ENCODE measurements at regions not wholly inside any gene's neighbourhood (a gene's known extent, or its start where the extent isn't known, plus 50 kb on each side); places are given as distances from the start of the nearest gene placed in this dataset.
A peak's percentile ranks its signal among the peaks of the same experiment; 100 is the strongest.
"Not testable (repeated sequence)": the region's sequence is repeated elsewhere in the genome, so short reads cannot be mapped to it uniquely, and the experiment has no call there.

DNA sequence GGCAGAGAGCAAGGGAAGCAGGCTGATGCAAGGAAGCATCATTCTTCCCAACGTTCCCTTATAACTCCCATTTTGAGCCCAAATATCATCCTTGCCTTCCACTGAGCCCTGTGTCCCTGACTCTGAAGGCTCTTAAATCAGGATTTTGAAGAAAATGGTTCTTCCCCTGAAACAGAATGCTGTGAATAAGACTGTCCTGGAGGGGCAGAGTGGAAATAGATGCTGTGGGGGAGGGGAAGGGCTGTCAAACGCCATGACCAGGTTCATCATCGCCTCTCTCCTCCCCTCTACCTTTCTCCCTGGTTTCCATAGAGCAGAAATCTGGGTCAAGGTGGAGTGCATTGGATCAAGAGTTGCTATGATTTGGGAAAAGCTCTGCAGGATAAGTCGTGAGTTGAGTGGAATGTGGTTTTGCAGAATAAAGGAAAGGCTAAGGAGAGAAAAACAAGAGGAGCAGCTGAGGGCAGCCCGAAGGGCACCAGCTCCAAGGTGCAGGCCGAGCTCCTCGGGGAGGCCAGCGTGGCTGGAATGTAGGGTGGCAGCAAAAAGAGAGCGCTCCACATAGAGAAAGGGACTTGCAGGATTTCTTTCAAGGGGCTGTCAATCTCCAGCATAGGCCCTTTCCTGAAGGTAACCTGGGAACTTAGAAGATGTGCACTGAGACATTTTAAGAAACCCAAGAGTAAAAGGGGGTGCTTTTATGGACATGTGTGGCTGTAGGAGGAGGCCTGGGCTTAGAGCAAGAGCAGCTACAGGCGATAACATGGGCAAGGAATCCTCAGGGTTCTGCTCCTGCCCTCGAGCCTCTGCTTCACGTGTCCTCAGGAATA is 120.8 kb upstream of the CDYL start:
- DNase-seq: no peak

GRCh38 chr6:4653141-4653540 is 123.1 kb upstream of the CDYL start:
- DNase-seq: no peak

DNA sequence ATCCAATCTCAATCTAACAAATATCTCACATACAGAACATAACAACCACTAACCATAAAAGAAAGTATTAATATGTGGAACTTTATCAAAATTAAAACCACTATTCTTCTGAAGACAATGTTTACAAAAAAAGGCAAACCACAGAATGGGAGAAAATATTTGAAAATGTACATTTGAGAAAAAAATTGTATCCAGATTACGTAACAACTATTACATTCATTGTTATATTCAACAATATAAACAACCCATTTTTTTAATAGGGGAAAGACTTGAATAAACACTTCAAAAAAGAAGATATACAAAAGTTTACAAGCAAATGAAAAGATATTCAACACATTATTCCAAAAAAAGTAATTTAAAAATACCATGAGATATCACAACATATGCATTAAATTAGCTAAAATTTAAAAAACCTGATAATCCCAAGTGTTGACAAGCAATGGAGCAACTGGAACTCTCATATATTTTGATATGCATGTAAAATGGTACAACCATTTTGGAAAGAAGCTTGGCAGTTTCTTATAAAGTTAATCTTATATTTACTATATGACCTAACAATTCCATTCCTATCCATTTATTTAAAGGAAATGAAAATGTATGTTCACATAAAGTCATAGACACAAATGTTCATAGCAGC is 124.3 kb upstream of the CDYL start:
- no peak for DNase-seq

DNA sequence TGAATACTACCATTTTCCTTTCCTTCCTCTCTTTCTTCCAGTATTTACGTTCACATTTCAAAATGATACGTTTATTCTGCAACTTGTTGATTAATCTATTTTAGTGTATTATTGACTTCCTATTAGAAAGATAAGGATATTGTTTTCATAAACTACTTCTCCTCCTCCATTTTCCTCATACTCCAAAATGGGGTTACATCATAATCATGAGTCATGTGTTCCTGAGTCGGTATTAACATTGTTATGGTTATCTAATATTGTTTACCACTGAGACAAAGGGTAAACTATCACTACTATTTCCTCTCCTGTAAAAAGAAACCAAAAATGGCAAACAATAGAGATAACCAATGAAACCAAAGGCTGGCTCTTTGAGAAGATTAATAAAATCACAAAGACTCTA is 126.5 kb upstream of the CDYL start:
- DNase-seq: no peak

DNA sequence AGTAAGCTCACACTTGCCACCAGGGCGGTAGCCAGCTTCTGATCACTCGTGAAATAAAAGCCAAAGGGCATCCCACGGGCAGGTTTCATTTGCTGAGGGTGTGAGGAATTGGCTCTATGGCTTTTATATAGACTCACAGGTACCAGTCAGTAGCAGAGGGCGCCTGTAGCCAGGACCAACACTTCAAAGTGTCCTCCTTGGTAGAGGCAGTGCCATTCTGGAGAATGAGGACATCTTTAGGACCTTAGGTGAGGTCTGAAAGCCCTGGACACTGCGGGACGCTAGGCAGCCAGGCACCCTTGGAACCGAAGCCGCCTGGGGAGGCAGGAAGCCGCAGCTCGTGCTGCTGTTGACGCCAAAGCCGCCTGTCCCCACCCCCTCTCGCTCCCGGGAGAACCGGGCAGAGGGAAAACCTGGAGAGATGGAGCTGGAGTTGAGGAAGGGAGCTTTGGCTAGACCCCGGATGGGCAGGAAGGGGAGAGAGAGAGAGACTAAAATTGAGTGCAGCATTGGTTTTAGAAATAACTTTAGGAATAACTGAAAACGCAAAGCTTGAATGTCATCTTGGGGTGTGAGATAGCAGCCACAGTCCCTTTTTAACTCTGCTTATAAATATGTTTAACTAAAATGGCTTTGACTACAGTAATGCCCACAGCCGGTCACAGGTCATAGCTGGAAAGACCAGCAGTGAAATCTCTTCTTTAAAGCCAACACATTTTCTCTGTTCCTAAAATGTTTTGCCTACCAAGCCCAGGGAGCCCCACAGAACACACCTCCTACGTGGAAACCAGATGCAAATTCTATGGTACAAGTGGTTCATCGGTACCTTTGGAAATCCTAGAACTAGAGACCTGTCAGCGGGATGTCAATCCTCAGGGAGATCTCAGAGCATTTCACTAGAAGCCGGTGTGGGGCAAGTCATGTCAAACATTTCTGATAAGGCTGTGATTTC is 128.5 kb upstream of the CDYL start:
- peak; percentile 16 for DNase-seq

- DNase-seq: no peak
Observed at GRCh38 chr6:4645713-4646360, 130.4 kb upstream of the CDYL start.

DNA sequence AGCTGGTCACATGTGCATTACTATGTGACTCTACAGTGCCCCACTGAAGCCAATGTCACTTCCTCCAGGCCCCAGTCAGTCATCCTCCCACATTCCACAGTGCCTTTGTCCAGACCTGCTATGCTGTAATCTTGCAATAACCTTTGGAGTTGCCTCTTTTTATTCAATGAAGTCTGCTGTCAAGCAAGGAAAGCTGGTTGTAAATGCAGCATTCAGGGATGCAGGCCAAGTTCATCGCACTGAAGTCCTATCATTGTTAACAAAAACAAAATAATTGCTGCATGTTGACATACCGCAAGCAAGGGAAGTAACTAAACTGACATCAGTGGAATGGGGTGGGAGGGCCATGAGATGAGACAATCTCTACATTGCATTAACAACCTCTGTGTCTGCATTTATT is 131.2 kb upstream of the CDYL start:
- no peak for DNase-seq

DNA sequence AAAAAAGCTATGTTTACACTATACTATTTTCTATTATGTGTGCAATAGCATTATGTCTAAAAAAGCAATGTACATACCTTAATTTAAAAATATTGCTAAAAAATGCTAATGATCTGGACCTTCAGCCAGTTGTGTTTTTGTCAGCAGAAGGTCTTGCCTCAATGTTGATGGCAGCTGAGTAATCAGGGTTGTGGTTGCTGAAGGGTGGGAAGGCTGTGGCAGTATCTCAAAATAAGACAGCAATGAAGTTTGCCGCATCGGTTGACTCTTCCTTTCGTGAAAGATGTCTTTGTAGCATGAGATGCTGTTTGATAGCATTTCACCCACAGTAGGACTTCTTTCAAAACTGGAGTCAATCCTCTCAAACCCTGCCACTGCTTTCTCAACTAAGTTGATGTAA is 134.7 kb upstream of the CDYL start:
- DNase-seq: no peak

DNA sequence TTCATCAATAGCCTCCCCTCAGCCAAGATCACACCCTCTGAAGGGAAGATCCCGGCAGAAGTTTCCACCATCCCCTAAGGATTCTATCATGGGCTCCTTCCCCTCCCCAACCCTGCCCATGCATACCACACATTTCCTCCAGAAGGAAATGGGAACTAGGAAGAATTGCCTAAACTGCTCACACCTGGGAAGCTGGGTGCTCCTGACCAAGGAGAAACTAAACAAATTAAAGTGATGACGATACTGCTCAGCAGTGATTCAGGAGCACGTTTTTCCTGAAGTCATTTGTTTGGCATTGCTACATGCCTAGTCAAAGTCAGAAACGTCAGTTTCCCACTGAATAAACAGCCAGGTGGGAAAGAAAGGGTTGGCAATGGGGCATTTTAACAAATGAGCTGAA is 136.1 kb upstream of the CDYL start:
- DNase-seq: no peak

DNA sequence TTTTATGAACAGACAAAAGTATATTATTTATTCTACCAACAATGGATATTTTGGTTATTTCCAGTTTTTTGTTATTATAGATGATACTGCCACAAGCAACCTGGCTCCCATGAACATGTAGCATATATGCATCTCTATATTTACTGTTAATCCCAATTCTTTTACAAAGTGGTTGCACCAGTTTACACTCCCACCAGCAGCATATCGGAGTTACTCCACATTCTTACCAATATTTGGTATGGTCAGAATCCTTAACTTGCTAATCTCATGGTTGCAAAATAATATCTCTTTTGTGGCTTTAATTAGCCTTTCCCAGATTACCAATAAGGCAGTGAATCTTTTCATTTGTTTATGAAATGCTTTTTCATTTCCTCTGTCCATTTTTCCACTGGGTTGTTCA is 137.6 kb upstream of the CDYL start:
- DNase-seq: no peak

DNA sequence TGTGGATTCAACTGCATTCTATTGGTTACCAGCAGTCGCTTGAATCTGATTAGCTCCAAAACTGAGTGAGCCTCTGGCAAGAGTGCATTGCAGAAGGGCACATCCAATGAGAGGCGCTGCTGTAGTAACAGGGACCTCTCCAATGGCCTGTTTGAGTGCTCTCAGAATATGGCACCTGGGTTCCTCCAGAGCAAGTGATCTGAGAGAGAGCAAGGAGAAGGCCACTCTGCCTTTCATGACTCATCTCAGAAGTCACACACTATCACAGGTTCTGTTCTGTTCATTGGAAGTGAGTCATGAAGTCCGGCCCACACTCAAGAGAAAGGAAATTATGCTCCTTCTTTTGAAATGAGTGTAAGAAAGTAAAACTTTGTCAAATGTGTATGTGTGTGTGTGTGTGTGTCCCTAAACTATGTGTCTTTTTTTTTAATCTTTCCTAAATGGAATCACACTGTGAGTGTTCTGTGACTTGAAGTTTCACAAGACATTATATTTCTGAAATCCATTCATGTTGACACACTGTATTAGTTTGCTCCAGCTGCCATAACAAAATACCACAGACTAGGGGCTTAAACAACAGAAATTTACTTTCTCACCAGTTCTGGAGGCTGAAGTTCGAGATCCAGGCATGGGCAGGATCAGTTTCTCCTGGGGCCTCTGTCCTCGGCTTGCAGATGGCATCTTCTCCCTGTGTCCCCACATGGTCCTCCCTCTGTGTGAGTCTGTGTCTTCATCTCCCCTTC is 138.3 kb upstream of the CDYL start:
- DNase-seq: no peak

GRCh38 chr6:4636881-4637224 is 139.4 kb upstream of the CDYL start:
- no peak for DNase-seq

- DNase-seq: no peak
Observed at GRCh38 chr6:4636191-4636880, 139.9 kb upstream of the CDYL start.

DNA sequence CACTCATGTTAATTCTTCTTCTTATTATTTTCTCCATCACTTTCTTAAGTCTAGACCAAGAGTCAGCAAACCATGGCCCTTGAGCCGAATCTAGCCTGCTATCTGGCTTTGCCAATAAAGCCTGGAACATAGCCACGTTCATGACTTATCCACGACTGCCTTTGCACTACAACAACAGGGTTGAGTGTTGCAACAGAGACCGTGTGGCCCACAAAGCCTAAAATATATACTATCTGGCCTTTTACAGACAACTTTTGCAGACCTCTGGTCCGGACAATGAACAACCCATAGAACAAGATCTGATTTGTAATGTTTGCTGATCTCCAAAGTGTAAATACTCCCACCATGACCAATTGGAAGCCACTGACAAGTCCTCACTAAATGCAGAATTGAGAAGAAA is 140.5 kb upstream of the CDYL start:
- no peak for DNase-seq

- DNase-seq: no peak
Observed at GRCh38 chr6:4632421-4632820, 143.8 kb upstream of the CDYL start.

DNA sequence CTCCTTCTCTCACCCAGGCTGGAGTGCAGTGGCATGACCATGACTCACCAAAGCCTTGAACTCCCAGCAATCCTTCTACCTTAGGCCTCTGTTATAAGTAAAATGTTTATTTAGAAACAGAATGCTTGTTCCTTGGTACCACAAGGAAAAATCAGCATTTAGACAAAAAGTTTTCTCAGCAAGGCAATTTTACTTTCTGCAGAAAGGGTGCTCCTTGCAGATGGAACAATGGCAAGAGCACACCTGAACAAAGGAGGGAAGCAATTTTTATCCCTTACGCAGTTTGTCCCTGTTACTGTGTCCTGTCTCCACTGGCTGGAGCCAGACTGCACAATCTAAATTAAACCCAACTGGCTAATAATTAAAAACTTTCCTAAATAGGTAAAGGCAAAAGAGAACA is 146.4 kb upstream of the CDYL start:
- DNase-seq: not testable (repeated sequence)

DNA sequence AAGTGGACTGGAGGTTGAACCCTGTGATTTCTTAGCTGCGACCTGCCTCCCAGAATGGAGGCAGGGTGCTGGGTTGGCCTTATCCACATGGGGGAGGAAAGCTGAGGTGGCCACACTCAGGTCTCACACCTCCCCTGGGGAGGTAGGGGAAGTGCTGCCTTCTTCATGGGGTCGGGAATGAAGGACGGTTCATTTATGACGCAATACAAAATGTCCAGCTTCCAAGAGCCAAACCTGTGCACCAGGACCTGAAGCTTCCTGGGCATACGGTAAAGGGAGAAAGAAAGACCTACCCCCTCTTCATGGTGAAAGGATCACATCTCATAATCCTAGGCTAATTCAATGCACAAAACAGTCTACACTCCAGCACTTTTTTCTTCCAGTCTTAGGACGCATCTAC is 150.6 kb upstream of the CDYL start:
- DNase-seq: no peak

DNA sequence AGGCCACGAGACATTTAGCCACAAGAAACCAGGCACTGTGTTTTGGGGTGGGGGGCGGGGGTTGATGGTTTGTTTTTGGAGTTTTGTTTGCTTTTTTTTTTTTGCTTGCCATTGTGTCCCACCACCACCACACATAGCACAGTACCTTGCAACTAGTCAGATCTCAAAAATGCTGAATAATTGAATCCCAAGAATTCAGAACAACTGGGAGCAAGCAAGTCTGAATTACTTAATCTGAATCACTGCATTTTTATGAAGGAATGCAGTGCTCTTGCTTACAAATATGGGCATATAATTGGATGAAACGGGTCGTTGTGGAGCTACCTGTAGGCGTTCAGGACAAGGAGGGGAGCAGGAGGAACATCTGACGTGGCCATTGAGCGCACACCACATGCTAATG is 151.5 kb upstream of the CDYL start:
- DNase-seq: no peak

DNA sequence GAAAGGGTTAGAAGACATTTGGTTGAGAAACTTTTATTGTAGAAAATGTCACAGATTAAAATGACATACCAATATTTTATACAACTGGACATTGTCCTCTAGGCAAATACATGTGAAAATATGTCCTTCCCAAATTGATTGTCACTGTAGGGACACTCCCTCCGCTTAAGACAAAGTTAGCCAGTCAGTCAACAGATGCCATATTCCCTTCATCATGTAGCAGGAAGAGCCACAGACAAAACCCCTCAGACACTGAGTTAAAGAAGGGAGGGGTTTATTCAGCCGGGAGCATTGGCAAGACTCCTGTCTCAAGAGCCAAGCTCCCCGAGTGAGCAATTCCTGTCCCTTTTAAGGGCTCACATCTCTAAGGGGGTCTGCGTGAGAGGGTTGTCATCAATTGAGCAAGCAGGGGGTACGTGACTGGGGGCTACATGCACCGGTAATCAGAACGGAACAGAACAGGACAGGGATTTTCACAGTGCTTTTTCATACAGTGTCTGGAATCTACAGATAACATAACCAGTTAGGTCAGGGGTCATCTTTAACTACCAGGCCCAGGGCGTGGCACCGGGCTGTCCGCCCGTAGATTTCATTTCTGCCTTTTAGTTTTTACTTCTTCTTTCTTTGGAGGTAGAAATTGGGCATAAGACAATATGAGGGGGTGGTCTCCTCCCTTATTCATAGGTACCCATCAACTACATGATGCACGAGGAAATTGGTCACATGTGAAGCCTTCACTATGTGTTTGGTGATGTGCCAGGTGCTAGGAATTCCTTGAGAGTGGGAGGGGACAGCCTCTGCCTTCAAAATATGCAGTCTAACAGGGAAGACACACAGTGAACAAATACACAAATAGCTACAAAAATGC is 155.7 kb upstream of the CDYL start:
- DNase-seq: no peak

GRCh38 chr6:4616311-4616710 is 159.9 kb upstream of the CDYL start:
- no peak for DNase-seq

GRCh38 chr6:4615891-4616290 is 160.3 kb upstream of the CDYL start:
- DNase-seq: no peak

Data from NCI-H2171 treated with DMSO at 0.1 percent for 48 hours (cell line).